HG03095 (cell line): ENCODE measurements at regions not wholly inside any gene's neighbourhood (a gene's known extent, or its start where the extent isn't known, plus 50 kb on each side); places are given as distances from the start of the nearest gene placed in this dataset.
"Not testable (repeated sequence)": the region's sequence is repeated elsewhere in the genome, so short reads cannot be mapped to it uniquely, and the experiment has no call there.

Source experiments
- ATAC-seq: cut with Tn5 transposase; IDR thresholded peaks from one replicate; pipeline ENCODE4 v1.9.1; 2021; ENCODE audit warnings: moderate library complexity; ENCODE audit not compliant: unreplicated experiment

- no peak for ATAC-seq
Observed at GRCh38 chr9:108766626-108767161, 89.1 kb downstream of the ACTL7B start.

DNA sequence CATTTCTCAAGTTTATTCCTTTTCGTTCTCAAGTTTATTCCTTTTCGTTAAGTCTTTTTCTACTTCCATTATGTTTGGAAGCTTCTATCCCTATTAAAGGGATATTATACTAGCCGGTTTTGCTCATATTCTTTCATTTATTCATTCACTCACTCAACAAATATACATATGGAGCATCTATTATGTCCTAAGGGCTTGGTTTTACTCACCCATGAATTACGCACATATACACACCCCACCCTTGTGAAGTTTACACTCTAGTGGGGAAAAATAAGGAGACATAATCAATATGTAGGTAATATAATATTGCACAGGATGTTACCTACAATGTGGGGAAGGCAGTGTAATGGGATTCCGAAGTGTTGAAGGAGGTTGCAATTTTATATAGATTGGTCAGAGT lies 90.5 kb downstream of the ACTL7B start:
- no peak for ATAC-seq

DNA sequence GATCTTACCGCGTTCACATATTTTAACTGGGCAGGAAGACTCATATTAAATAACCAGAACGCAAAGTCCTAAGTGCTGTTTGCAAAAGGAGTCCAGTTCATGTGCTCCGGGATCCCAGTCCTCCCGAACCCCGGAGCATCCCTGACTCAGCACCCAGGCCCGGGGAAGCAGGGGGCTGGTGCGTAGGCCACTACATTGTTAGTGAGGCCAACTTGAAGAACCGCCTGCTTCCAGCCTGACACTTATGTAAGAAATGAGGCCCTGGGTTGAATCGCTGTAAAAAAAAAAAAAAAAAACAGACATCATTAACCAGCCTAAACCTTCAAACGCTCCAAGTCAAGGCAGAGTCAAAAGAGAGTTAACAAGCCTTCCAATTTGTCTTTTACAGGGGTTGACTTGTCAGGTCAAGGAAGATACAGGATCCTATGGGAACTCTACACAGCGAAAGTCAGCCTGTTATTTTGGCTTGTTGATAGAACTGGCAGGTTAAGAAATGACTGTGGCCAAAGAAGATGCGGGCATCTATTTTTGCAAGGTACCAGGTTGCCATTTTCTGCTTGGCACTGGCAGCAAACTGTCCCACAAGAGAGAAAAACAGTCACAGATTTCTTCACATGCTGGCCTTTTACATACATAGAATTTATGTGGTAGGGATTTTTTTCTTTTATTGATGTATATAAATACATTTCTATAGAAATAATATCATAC lies 93.3 kb downstream of the ACTL7B start:
- no peak for ATAC-seq

- ATAC-seq: no peak
Observed at GRCh38 chr9:108761655-108762347, 94.0 kb downstream of the ACTL7B start.

DNA sequence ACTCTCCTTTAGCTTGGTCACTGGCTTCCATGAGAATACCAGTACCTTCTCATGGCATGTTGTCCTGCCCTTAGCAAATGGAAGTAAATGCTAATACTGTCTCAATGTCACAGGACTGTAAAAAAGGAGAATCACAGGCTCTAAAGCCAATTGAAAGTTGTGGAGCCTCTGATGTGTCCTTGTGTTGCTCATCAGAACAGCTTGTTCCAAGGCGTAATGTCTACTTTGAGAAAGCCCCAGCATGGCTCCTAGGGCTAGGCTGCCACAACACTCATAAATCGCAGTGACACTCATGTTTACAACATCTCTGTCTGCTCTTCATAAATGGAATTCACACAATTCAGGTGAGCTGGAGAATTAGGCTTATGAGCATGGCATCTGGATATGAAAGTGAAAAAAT lies 94.9 kb downstream of the ACTL7B start:
- no peak for ATAC-seq

DNA sequence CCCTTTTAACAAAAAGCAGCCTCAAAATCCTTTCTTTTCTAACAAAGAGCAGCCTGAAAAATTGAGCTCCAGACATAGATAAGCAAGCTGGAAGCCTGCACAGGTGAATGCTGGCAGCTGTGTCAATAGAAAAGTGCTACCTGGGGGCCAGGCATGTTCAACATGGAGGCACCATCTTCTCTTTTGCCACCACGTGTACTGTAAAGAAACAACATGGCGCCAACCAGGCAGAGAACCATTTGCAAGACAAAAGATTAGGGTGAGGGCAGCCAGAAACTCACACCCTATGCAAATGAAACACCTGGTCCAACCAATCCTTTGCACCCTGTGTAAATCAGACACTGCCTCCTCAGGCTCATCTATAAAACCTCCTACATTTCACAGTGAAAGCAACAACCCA lies 96.0 kb downstream of the ACTL7B start:
- ATAC-seq: no peak

DNA sequence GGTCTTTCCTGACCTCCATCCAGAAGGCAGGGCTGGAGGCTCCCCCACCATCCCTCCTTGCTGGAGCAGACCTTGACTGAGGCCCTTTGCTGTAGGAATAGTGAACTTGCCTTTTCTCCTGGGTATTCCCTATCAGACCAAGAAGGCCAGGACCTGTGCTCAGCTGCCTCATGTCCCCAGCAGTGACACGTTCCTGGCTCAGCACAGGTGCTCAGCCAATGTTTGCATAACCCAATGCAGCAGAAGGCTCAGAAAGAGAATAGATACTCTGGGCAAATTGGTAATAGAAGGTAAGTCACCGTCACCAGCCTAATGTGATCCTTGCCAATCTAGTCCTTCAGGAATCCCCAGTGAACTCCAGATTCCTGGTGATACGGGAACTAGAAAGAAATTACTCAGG lies 96.4 kb downstream of the ACTL7B start:
- no peak for ATAC-seq

GRCh38 chr9:108756746-108757490 lies 98.9 kb downstream of the ACTL7B start:
- no peak for ATAC-seq

DNA sequence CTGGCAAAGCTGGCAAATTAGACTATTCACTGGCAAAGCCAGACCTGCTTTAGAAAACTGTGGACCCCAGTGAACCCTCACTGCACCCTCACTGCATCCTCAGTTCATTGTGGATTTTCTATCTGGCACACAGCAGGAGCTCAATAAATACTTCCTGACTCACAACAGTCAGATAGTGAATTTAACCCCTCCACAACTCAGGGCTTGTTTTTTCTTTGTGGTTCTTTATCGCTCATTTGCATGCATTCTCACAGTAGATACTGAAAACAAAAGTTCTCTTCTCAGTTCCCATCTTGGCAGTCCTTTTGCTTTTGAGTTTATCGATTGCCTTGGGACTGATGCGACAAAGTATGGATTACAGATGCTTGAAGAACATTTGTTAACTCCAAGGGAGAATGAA lies 99.8 kb downstream of the ACTL7B start:
- no peak for ATAC-seq

DNA sequence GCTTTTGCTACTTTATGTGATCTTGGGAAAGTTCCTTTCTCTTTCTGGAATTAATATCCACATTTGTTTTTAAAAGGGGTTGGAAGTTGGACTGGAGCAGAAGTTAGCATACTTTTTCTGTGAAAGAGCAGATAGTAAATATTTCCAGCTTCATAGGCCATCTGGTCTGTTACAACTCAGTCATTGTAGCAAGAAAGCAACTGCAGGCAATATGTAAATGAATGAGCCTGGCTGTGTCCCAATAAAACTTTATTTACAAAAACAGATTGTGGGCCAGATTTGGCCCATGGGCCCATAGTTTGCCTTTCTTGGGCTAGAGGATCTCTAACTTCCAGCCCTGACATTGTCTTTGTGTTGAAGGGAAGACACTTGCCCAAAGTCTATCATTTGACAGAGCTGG lies 104.4 kb downstream of the ACTL7B start:
- ATAC-seq: no peak

DNA sequence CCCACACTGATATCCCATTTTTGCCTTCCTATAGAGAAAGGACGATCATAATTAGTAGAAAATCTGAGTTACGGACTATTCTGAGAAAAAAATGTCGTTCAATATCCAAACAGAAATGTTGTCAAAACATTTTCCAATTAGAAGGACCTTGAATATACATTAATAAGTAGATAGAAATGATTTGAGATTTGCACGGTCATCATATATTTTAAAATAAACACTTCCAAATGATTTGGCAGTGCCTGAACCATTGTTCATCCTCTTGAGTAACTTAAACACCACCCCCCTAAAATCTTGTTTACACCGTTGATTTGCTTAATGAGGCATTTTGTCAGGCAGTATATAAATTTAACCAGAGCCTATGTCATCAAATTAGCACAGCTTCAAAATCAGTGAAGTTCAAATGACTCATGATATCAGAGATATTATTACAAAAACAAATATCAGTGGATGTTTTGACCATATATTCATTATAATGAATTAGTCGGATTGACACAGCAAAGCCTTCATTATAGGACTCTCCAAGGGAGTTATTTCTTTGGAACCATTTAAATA lies 105.0 kb downstream of the ACTL7B start:
- ATAC-seq: no peak

GRCh38 chr9:108748776-108749175 lies 107.0 kb downstream of the ACTL7B start:
- ATAC-seq: no peak

DNA sequence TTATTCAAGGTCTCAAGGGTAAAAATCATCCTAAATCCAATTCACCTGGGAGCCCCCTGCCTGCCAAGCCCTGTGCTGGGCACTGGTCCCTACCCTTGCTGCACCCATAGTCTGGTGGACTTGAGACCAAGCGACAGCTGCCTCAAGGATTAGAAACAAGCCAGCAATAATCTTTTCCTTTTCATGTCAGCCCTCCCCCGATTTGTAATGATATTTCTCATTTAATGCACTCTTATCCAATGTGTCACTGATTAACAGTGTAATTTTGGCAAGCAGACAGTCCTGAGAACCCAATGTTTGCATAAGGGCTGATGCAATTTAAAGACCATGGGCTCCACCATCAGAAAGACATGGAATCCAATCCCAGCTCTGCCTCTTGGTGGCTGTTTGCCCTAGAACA lies 108.9 kb downstream of the ACTL7B start:
- no peak for ATAC-seq

- no peak for ATAC-seq
Observed at GRCh38 chr9:108746001-108746400, 109.8 kb downstream of the ACTL7B start.

DNA sequence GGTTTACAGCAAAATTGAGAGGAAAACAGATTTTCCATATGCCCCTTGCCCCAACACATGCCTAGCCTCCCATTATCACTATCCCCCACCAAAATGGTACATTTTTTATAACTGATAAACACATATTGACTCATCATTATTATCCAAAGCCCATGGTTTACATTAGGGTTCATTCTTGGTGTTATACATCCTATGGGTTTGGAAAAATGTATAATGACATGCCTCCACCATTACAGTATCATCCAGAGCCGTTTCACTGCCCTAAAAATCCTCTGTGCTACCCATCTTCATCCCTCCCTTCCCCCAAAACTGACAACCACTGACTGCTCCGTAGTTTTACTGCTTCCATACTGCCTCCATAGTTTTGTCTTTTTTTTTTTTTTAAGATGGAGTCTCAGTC lies 111.1 kb downstream of the ACTL7B start:
- no peak for ATAC-seq

DNA sequence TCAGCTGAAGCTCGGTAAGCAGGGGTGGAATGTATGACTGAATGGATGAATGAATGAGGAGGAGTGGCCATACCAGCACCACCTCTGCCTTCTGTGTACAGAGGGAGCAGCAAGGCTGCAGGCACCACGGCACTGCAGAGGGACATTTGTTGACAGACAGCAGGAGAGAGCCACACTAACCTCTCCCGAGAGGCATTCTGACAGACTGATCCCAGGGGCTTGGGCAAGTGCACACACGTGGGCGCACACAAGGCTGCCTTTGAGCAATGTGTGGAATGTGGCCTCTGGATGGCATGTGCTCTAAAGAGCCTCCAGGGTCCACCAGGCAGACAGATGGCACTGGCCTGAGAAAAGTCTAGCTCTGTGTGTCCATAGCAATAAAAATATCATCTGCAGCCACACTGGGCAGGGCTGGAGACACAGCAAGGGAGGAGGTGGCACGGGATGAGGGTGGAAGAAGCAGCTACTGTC lies 111.8 kb downstream of the ACTL7B start:
- no peak for ATAC-seq

DNA sequence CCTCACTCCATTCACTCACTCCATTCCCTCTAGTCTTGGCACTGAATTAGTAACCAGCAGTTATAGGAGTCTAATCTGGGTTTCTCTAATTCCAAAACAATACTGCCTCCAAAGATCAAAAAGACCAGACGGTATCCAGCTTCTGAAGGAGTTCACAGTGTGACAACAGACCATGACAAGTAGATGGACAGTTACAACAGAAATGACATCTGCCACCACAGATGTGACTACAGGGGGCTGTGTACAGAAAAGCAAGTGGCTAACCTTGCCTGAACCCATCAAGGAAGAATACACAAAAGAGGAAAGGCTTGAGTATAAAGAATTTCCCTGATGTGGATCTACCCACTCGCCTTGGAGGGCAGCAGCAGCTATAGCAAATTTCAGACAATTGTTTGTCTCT lies 112.4 kb downstream of the ACTL7B start:
- ATAC-seq: no peak

- no peak for ATAC-seq
Observed at GRCh38 chr9:108742191-108742590, 113.6 kb downstream of the ACTL7B start.

- ATAC-seq: not testable (repeated sequence)
Observed at GRCh38 chr9:108731292-108731691, 124.5 kb downstream of the ACTL7B start.

DNA sequence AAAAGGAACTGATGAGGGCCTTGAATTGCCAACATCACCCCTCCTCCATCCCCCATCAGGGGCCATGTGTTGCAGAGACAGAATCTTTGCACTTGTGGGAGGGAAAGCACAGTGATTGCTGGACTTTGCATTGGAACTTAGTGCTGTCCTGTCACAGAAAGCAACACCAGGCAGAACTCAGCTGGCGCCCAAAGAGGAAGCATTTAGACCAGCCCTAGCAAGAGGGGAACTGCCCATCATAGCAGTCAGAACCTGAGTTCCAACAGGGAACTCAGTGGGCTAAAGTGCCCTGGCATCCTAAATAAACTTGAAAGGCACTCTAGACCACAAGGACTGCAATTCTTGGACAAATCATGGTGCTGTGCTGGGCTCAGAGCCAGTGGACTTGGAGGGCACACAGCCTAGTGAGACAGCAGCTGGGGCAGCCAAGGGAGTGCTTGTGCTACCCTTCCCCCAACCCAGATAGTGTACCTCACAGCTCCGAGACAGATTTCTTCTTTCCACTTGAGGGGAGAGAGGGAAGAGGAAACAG lies 128.1 kb downstream of the ACTL7B start:
- ATAC-seq: no peak

- no peak for ATAC-seq
Observed at GRCh38 chr9:108724652-108725051, 131.1 kb downstream of the ACTL7B start.
